GM13977 (cell line): ENCODE measurements at regions not wholly inside any gene's neighbourhood (a gene's known extent, or its start where the extent isn't known, plus 50 kb on each side); places are given as distances from the start of the nearest gene placed in this dataset.

Source experiments
- DNase-seq: peaks from one replicate; pipeline ENCODE4 v3.0.0; 2012; ENCODE audit warnings: low spot score
- CTCF ChIP-seq: IDR thresholded peaks from 2 replicates; pipeline ENCODE4 v1.5.1; 2012; ENCODE audit warnings: mild to moderate bottlenecking, control low read depth; ENCODE audit not compliant: insufficient read depth; ENCODE audit errors: extremely low read depth, missing control alignments
- in situ Hi-C: fragments of 300-500 bp; cut with MboI; formaldehyde crosslinking; loops from one replicate; pipeline ENCODE4 v1.12.0; 2022; ENCODE audit warnings: low sequenced_read_pairs, low pct_unique_long_range_greater_than_20kb, mixed read lengths, inconsistent platforms; ENCODE audit not compliant: unreplicated experiment

DNA sequence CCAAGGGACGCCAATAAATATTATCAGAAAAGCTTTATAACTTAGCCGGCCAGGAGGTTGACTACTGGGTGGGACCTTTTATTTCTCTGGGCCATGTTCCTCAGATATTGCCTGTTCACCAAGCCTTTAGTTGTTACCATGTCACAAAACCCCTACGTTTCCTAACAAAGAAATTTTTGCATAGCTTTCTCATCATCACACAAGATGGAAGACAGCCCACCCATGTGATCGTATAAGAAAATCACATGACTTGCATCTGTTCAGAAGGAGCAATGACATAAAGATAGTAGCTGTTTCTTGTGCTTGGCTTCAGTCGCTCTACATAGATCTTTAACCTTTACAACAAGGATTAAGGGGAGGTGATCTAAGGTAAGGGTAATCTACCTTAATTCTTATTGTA lies 88.9 kb upstream of the NGF start:
- no peak for TF ChIP-seq CTCF
- no peak for DNase-seq
- in situ Hi-C loops, result no loop called here

DNA sequence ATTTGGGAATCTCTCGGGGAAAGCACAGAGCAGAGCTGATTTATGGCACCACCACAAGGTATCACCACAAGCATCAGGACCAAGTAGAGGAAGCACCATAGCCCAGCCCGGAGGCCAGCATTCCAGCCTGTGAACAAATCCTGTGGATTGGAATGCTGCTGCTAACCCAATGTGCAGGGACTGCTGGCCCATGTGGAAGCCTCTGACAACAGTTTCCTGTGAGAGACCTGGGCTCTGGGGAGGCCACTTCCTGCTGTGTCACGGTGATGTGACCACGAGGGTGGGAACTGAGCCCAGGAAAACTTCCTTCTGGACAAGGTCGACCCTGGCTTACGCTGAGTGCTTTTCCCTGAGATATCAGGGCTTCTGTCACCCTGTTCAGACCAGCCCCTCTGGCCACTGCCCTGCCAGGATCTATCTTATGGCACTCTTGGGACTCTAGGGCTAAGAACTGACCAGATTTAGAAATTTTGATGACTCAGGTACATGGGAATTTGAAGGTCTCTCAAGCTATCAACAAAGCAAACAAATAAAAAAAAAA lies 88.3 kb upstream of the NGF start:
- in situ Hi-C loops, result no loop called here
- TF ChIP-seq CTCF, result no peak
- DNase-seq, result no peak

GRCh38 chr1:115425442-115425841 lies 87.4 kb upstream of the NGF start:
- no peak for DNase-seq
- in situ Hi-C loops, result no loop called here
- TF ChIP-seq CTCF, result no peak

- in situ Hi-C loops, result no loop called here
- no peak for TF ChIP-seq CTCF
Observed at GRCh38 chr1:115423776-115424175, 85.7 kb upstream of the NGF start.

GRCh38 chr1:115419571-115419970 lies 81.5 kb upstream of the NGF start:
- in situ Hi-C loops, result no loop called here
- no peak for TF ChIP-seq CTCF

More at GRCh38 chr1:115423776-115424175, 85.7 kb upstream of the NGF start:
- no peak for DNase-seq

DNA sequence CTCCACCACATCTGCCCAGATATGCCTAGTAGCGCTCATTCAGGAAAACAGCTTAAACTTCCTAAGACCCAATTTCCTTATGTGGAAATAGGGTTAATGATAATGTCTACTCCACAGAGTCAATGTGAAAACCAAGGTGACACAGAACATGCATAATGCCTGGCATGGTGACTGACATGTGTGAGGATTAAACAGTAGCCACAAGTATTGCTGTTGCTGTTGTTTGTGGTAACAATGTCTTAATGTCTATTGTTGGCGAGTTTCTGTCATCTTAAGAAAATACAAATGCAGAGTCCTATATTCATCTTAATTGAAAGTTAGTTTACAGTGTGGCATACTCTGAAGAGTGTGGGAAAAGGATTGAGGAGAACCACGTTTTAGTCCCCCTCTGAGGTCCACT lies 75.6 kb upstream of the NGF start:
- TF ChIP-seq CTCF, result no peak
- no peak for DNase-seq
- in situ Hi-C loops, result no loop called here

More at GRCh38 chr1:115419571-115419970, 81.5 kb upstream of the NGF start:
- DNase-seq, result no peak

DNA sequence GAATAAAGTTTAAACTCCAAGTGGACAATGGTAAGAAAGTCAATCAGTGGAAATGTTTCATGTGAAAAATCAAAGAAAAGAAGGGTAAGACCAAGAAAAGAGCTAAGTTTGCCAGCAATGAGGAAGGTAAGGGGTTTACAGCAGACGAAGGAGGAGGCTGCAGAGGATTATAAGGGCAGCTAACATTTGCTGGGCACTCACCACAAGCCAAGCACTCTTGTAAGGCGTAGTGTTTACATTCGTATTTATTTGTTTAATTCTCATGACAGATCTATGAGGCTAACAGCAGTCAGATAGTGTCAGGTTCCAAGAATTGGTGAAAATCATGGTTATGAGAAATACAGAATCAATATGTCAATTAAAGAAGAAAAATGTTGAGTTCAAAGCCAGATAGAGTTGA lies 75.2 kb upstream of the NGF start:
- DNase-seq, result no peak
- in situ Hi-C loops, result no loop called here
- no peak for TF ChIP-seq CTCF
